Endodermal cell (in vitro differentiated cells): ENCODE measurements at regions not wholly inside any gene's neighbourhood (a gene's known extent, or its start where the extent isn't known, plus 50 kb on each side); places are given as distances from the start of the nearest gene placed in this dataset.

ENCODE experiments used
- DNase-seq: peaks from one replicate; pipeline ENCODE4 v3.0.0-alpha.2; 2017
- H3K27ac ChIP-seq: 2 replicates; pipeline ENCODE4 v1.5.1; 2013; ENCODE audit warnings: mild to moderate bottlenecking, low read depth, low read length, moderate library complexity
- H3K27me3 ChIP-seq: 2 replicates; pipeline ENCODE4 v1.6.1; 2013; ENCODE audit warnings: mild to moderate bottlenecking, low read length, moderate library complexity; ENCODE audit not compliant: insufficient read depth, control insufficient read depth, poor library complexity, severe bottlenecking
- H3K36me3 ChIP-seq: 2 replicates; pipeline ENCODE4 v1.7.0; 2013; ENCODE audit warnings: mild to moderate bottlenecking, low read length, moderate library complexity; ENCODE audit not compliant: control insufficient read depth, insufficient read depth
- H3K4me1 ChIP-seq: one replicate; pipeline ENCODE4 v1.7.0; 2013; ENCODE audit warnings: low read length; ENCODE audit not compliant: control insufficient read depth, insufficient read depth
- H3K4me3 ChIP-seq: 2 replicates; pipeline ENCODE4 v1.5.1; 2013; ENCODE audit warnings: mild to moderate bottlenecking, low read length, moderate library complexity
- H3K9ac ChIP-seq: 2 replicates; pipeline ENCODE4 v1.6.1; 2013; ENCODE audit warnings: mild to moderate bottlenecking, low read length, moderate library complexity; ENCODE audit not compliant: poor library complexity, severe bottlenecking; ENCODE audit errors: extremely low read depth
- H3K9me3 ChIP-seq: 2 replicates; pipeline ENCODE4 v1.6.1; 2013; ENCODE audit warnings: mild to moderate bottlenecking, low read length, moderate library complexity; ENCODE audit not compliant: control insufficient read depth
- H3K27ac Mint-ChIP-seq: 2 replicates; pipeline ENCODE4 v1.8.0; 2020; ENCODE audit warnings: mixed read lengths
- H3K27me3 Mint-ChIP-seq: 2 replicates; pipeline ENCODE4 v1.8.0; 2021; ENCODE audit warnings: mild to moderate bottlenecking, mixed read lengths; ENCODE audit not compliant: insufficient read depth
- H3K36me3 Mint-ChIP-seq: 2 replicates; pipeline ENCODE4 v1.8.0; 2020; ENCODE audit warnings: low read depth, mixed read lengths
- H3K4me1 Mint-ChIP-seq: 2 replicates; pipeline ENCODE4 v1.8.0; 2020; ENCODE audit warnings: mixed read lengths
- H3K4me3 Mint-ChIP-seq: 2 replicates; pipeline ENCODE4 v1.8.0; 2020; ENCODE audit warnings: mild to moderate bottlenecking, moderate library complexity, mixed read lengths
- H3K9me3 Mint-ChIP-seq: 2 replicates; pipeline ENCODE4 v1.8.0; 2020; ENCODE audit warnings: mild to moderate bottlenecking, mixed read lengths
- WGBS, 2 experiments: methylation state at CpG; one replicate each; pipeline versions ENCODE4 v1.1.5 to v1.1.7; 2013; ENCODE audit warnings: missing lambda C conversion rate in 2 of 2, mixed read lengths in 1 of 2; ENCODE audit not compliant: insufficient coverage in 1 of 2, insufficient read length in 1 of 2; 5-methylcytosine and 5-hydroxymethylcytosine counted together
- TF ChIP-seq, protein P1 (sequence below): fragments of 200-600 bp; sonication (generic); conservative IDR thresholded peaks from 2 replicates; pipeline ENCODE4 v1.5.0; 2021; ENCODE audit warnings: antibody characterized with exemption, mild to moderate bottlenecking

DNA sequence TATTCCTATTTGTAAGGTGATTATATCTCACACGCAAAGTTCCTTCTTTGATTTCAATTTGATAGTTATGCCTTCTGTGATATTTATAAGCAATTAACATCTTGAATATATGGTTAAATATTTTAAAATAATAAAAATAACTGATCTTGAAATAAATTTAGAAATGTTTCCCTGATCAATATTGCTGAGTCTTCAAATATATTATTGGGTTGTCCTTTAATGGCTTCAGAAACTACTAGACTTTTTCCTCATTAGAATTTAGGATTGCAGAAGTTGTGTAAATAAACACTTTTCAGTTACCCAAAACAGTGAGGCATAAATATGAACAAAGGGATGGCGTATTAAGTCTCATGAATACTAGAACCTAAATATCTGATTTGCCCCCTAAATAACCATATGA lies 252.3 kb upstream of the PRR20A start:
- no peaks in the 10 kb centered on the region for H3K27me3 Mint-ChIP-seq
- WGBS, 2 experiments = no CpG with 5 or more reads among the region's 2 CpGs
- H3K9me3 ChIP-seq = no peaks in the 10 kb centered on the region

DNA sequence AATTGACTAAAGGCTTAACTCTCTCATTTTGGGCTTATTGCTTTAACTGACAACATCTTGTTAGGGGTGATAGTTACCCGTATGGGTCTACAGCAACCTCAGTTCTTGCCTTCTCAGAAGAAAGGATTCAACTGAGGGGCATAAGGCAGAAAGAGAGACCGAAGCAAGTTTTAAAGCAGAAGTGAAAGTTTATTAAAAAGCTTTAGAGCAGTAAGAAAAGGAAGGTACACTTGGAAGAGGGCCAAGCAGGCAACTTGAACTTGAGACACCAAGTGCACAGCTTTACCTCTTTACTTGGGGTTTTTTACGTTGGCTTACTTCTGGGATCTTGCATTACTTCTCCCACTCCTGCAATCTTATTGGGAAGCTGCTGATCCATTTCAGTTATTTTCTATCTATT lies 246.9 kb upstream of the PRR20A start:
- Histone ChIP-seq H3K27ac (no peak overlapping the region), H3K27me3 (no peaks in the 10 kb centered on the region), H3K9me3 (no peaks in the 10 kb centered on the region), H3K4me1 (peaks cover 3% of the 10 kb centered on the region), H3K4me3 (no peak overlapping the region), H3K9ac (no peak overlapping the region), H3K36me3 (no peaks in the 10 kb centered on the region)
- H3K36me3 Mint-ChIP-seq = no peaks in the 10 kb centered on the region
- WGBS, 2 experiments = 89 to 94% methylated on average over 2 to 3 of the region's 3 CpGs
- H3K27ac Mint-ChIP-seq = no peak overlapping the region
- TF ChIP-seq, protein P1, sequence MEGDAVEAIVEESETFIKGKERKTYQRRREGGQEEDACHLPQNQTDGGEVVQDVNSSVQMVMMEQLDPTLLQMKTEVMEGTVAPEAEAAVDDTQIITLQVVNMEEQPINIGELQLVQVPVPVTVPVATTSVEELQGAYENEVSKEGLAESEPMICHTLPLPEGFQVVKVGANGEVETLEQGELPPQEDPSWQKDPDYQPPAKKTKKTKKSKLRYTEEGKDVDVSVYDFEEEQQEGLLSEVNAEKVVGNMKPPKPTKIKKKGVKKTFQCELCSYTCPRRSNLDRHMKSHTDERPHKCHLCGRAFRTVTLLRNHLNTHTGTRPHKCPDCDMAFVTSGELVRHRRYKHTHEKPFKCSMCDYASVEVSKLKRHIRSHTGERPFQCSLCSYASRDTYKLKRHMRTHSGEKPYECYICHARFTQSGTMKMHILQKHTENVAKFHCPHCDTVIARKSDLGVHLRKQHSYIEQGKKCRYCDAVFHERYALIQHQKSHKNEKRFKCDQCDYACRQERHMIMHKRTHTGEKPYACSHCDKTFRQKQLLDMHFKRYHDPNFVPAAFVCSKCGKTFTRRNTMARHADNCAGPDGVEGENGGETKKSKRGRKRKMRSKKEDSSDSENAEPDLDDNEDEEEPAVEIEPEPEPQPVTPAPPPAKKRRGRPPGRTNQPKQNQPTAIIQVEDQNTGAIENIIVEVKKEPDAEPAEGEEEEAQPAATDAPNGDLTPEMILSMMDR = no peak
- H3K9me3 Mint-ChIP-seq = no peaks in the 10 kb centered on the region
- no peak overlapping the region for H3K4me3 Mint-ChIP-seq
- H3K27me3 Mint-ChIP-seq = no peaks in the 10 kb centered on the region
- H3K4me1 Mint-ChIP-seq = no peaks in the 10 kb centered on the region
- no peak for DNase-seq

More for the DNA sequence above, 252.3 kb upstream of the PRR20A start:
- H3K4me1 ChIP-seq = no peaks in the 10 kb centered on the region
- no peaks in the 10 kb centered on the region for H3K27me3 ChIP-seq
- TF ChIP-seq, protein P1 = no peak
- no peak overlapping the region for H3K4me3 ChIP-seq
- Mint-ChIP-seq H3K4me1 (no peaks in the 10 kb centered on the region), H3K4me3 (no peak overlapping the region), H3K9me3 (no peaks in the 10 kb centered on the region), H3K27ac (no peak overlapping the region), H3K36me3 (no peaks in the 10 kb centered on the region)
- no peak overlapping the region for H3K27ac ChIP-seq
- no peak for DNase-seq
- H3K9ac ChIP-seq = no peak overlapping the region
- H3K36me3 ChIP-seq = no peaks in the 10 kb centered on the region

DNA sequence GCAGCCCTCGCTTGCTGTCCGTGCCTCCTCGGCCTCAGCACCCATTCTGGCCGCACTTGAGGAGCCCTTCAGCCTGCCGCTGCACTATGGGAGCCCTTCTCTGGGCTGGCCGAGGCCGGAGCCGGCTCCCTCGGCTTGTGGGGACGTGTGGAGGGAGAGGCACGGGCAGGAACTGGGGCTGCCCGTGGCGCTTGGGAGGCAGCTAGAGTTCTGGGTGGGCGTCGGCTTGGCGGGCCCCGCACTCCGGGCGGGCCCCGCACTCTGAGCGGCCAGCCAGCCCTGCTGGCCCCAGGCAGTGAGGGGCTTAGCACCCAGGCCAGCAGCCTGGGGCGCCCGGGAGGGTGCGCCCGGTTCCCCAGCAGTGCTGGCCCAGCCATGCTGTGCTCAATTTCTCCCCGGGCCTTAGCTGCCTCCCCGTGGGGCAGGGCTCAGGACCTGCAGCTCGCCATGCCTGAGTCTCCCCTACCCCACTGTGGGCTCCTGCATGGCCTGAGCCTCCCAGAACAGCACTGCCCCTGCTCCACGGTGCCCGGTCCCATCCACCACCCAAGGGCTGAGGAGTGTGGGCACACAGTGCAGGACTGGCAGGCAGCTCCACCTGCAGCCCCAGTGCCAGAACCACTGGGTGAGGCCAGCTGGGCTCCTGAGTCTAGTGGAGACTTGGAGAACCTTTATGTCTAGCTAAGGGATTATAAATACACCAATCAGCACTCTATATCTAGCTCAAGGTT lies 240.0 kb upstream of the PRR20A start:
- Mint-ChIP-seq H3K4me1 (no peaks in the 10 kb centered on the region), H3K27ac (no peak overlapping the region), H3K4me3 (no peak overlapping the region), H3K36me3 (no peaks in the 10 kb centered on the region), H3K27me3 (no peaks in the 10 kb centered on the region), H3K9me3 (peaks cover 8% of the 10 kb centered on the region)
- WGBS, 2 experiments = 93 to 95% methylated on average over 6 to 30 of the region's 30 CpGs
- H3K27me3 ChIP-seq = no peaks in the 10 kb centered on the region
- H3K27ac ChIP-seq = no peak overlapping the region
- no peak overlapping the region for H3K9ac ChIP-seq
- H3K4me3 ChIP-seq = no peak overlapping the region
- H3K9me3 ChIP-seq = no peaks in the 10 kb centered on the region
- DNase-seq = no peak
- TF ChIP-seq, protein P1 = no peak
- H3K36me3 ChIP-seq = no peaks in the 10 kb centered on the region
- no peaks in the 10 kb centered on the region for H3K4me1 ChIP-seq
